OCI-LY1 (cell line): ENCODE measurements at regions not wholly inside any gene's neighbourhood (a gene's known extent, or its start where the extent isn't known, plus 50 kb on each side); places are given as distances from the start of the nearest gene placed in this dataset.

Experiments
- H2AFZ ChIP-seq: fragments of 200-600 bp; sonication (generic), shearing (Covaris generic); 2 replicates; pipeline ENCODE4 v1.6.0; 2014; ENCODE audit warnings: antibody characterized with exemption, mild to moderate bottlenecking, low read length
- H3F3A ChIP-seq: fragments of 200-600 bp; sonication (generic), shearing (Covaris generic); 2 replicates; pipeline ENCODE4 v1.6.0; 2014; ENCODE audit warnings: mild to moderate bottlenecking, antibody characterized with exemption, low read length, moderate library complexity; ENCODE audit not compliant: insufficient read depth
- H3K27ac ChIP-seq: fragments of 200-600 bp; sonication (generic); 2 replicates; pipeline ENCODE4 v1.5.1; 2014; ENCODE audit warnings: low read length, mixed run types, mild to moderate bottlenecking, low read depth; ENCODE audit not compliant: poor library complexity, severe bottlenecking
- H3K27me3 ChIP-seq: fragments of 200-600 bp; sonication (generic); 2 replicates; pipeline ENCODE4 v1.6.0; 2014; ENCODE audit warnings: antibody characterized with exemption, mild to moderate bottlenecking, low read length, moderate library complexity; ENCODE audit not compliant: insufficient read depth
- H3K36me3 ChIP-seq: fragments of 200-600 bp; sonication (generic); 2 replicates; pipeline ENCODE4 v1.6.1; 2014; ENCODE audit warnings: mild to moderate bottlenecking, antibody characterized with exemption, low read length, moderate library complexity, mixed read lengths; ENCODE audit not compliant: insufficient read depth
- H3K4me1 ChIP-seq: fragments of 200-600 bp; sonication (generic); 2 replicates; pipeline ENCODE4 v1.5.1; 2014; ENCODE audit warnings: mild to moderate bottlenecking, low read length, moderate library complexity; ENCODE audit not compliant: insufficient read depth, severe bottlenecking
- H3K4me2 ChIP-seq: fragments of 200-600 bp; sonication (generic), shearing (Covaris generic); 2 replicates; pipeline ENCODE4 v1.6.1; 2014; ENCODE audit warnings: low read length
- H3K4me3 ChIP-seq: fragments of 200-600 bp; sonication (generic); 2 replicates; pipeline ENCODE4 v1.5.1; 2014; ENCODE audit warnings: low read length, low read depth, mild to moderate bottlenecking, mixed read lengths; ENCODE audit not compliant: poor library complexity, severe bottlenecking
- H3K79me2 ChIP-seq: fragments of 200-600 bp; shearing (Covaris generic); 2 replicates; pipeline ENCODE4 v1.6.1; 2016; ENCODE audit warnings: mixed run types, low read length, mixed read lengths; ENCODE audit not compliant: insufficient read depth
- H3K9ac ChIP-seq: fragments of 200-600 bp; sonication (generic), shearing (Covaris generic); 2 replicates; pipeline ENCODE4 v1.6.1; 2014; ENCODE audit warnings: mild to moderate bottlenecking, low read length, mixed read lengths
- H3K9me2 ChIP-seq: fragments of 200-600 bp; sonication (generic), shearing (Covaris generic); 2 replicates; pipeline ENCODE4 v1.6.1; 2014; ENCODE audit warnings: low read depth, mild to moderate bottlenecking, low read length, mixed read lengths
- H3K9me3 ChIP-seq: fragments of 200-600 bp; shearing (Covaris generic); 2 replicates; pipeline ENCODE4 v1.6.1; 2014; ENCODE audit warnings: low read length, mixed read lengths
- H4K20me1 ChIP-seq: fragments of 200-600 bp; sonication (generic), shearing (Covaris generic); 2 replicates; pipeline ENCODE4 v1.6.0; 2016; ENCODE audit warnings: mild to moderate bottlenecking, low read length; ENCODE audit not compliant: insufficient read depth
- CTCF ChIP-seq: fragments of 200-600 bp; sonication (generic), shearing (Covaris generic); IDR thresholded peaks from 2 replicates; pipeline ENCODE4 v1.5.1; 2017; ENCODE audit warnings: mild to moderate bottlenecking, antibody characterized with exemption, low read length, moderate library complexity, mixed read lengths
- EZH2 ChIP-seq: fragments of 200-600 bp; sonication (generic), shearing (Covaris generic); IDR thresholded peaks from 2 replicates; pipeline ENCODE4 v1.8.0; 2017; ENCODE audit warnings: borderline replicate concordance, mixed run types, mild to moderate bottlenecking, antibody characterized with exemption, low read length, moderate library complexity, mixed read lengths

- H3F3A ChIP-seq: no peaks in the 10 kb centered on the region
- H3K9ac ChIP-seq: no peak overlapping the region
- H3K27me3 ChIP-seq: no peaks in the 10 kb centered on the region
- H3K4me3 ChIP-seq: no peak overlapping the region
- no peak overlapping the region for H3K4me2 ChIP-seq
- no peaks in the 10 kb centered on the region for H4K20me1 ChIP-seq
- no peaks in the 10 kb centered on the region for H3K79me2 ChIP-seq
- H2AFZ ChIP-seq: no peak overlapping the region
- no peak overlapping the region for H3K27ac ChIP-seq
- H3K4me1 ChIP-seq: no peaks in the 10 kb centered on the region
- H3K36me3 ChIP-seq: no peaks in the 10 kb centered on the region
- H3K9me3 ChIP-seq: no peaks in the 10 kb centered on the region
- no peaks in the 10 kb centered on the region for H3K9me2 ChIP-seq
- TF ChIP-seq EZH2 (no peak), CTCF (no peak)
These were observed 100.8 kb upstream of the FOXN2 start for GRCh38 chr2:48213646-48214045.

- no peak overlapping the region for H3K4me3 ChIP-seq
- TF ChIP-seq EZH2 (no peak), CTCF (no peak)
- H2AFZ ChIP-seq: no peak overlapping the region
- no peaks in the 10 kb centered on the region for H3K27me3 ChIP-seq
- H3K36me3 ChIP-seq: no peaks in the 10 kb centered on the region
- H3K9me2 ChIP-seq: no peaks in the 10 kb centered on the region
- no peak overlapping the region for H3K9ac ChIP-seq
- H3K9me3 ChIP-seq: no peaks in the 10 kb centered on the region
- H4K20me1 ChIP-seq: no peaks in the 10 kb centered on the region
- H3K4me2 ChIP-seq: no peak overlapping the region
- no peaks in the 10 kb centered on the region for H3F3A ChIP-seq
- H3K4me1 ChIP-seq: no peaks in the 10 kb centered on the region
- H3K27ac ChIP-seq: no peak overlapping the region
- H3K79me2 ChIP-seq: no peaks in the 10 kb centered on the region
These were observed 96.3 kb upstream of the FOXN2 start for GRCh38 chr2:48218169-48218568.

- Histone ChIP-seq H3K4me1 (no peaks in the 10 kb centered on the region), H3K4me2 (no peak overlapping the region), H4K20me1 (no peaks in the 10 kb centered on the region), H3F3A (no peaks in the 10 kb centered on the region), H2AFZ (no peak overlapping the region), H3K9me2 (no peaks in the 10 kb centered on the region), H3K36me3 (no peaks in the 10 kb centered on the region), H3K27ac (no peak overlapping the region), H3K4me3 (no peak overlapping the region), H3K27me3 (peaks cover 5% of the 10 kb centered on the region; the same call in 1 of the 2 replicates), H3K9ac (no peak overlapping the region), H3K9me3 (no peaks in the 10 kb centered on the region), H3K79me2 (no peaks in the 10 kb centered on the region)
- no peak for TF ChIP-seq EZH2
- TF ChIP-seq CTCF: no peak
These were observed 95.3 kb upstream of the FOXN2 start for GRCh38 chr2:48219234-48219554.
